ENCODE measurements at regions not wholly inside any gene's neighbourhood (a gene's known extent, or its start where the extent isn't known, plus 50 kb on each side); places are given as distances from the start of the nearest gene placed in this dataset.

DNA sequence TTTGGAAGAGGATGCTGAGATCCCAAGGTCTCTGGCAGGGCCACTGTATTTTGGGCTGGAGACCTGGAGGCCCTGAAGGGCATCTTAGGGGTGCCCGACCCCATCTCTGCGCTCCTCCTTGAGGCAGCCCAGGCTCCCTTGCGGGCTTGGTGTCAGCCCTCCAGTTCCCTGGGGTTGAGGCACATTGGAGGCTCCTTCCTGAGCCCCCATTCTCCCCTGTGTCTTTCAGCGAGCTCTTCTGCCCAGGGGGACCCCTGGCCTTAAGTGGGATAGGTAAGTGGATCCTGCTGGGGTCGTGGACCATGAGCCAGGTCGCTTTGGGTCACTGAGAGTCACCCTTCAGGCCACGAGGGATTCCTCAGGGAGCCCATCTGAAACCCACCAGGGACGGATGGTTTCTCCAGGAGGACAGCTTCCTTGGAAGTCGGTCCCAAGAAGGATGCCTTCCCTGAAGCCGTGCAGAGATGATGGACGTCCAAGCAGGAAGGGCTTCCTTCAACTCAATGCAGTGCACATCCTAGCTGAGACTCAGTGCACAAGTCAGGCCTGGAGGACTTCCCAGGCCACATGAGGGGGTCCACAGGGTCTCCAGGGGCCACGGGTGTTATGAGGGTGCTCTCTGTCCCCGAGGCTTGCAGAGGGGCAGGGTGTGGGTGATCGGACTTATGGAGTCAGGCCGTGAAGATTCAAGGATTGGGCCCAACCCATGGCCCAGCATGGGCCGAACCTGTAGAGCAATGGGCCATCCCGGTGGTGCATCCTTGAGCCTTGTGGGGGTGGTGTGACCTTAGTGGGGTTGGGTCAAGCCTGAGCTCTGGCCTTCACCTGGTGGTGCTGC is 224.3 kb downstream of the SNRPN start:
- no peak for DNase-seq (ENCODE audit: low spot score)
- in situ Hi-C loops (cut with HindIII; ENCODE audit: low sequenced_read_pairs), result no loop called here

DNA sequence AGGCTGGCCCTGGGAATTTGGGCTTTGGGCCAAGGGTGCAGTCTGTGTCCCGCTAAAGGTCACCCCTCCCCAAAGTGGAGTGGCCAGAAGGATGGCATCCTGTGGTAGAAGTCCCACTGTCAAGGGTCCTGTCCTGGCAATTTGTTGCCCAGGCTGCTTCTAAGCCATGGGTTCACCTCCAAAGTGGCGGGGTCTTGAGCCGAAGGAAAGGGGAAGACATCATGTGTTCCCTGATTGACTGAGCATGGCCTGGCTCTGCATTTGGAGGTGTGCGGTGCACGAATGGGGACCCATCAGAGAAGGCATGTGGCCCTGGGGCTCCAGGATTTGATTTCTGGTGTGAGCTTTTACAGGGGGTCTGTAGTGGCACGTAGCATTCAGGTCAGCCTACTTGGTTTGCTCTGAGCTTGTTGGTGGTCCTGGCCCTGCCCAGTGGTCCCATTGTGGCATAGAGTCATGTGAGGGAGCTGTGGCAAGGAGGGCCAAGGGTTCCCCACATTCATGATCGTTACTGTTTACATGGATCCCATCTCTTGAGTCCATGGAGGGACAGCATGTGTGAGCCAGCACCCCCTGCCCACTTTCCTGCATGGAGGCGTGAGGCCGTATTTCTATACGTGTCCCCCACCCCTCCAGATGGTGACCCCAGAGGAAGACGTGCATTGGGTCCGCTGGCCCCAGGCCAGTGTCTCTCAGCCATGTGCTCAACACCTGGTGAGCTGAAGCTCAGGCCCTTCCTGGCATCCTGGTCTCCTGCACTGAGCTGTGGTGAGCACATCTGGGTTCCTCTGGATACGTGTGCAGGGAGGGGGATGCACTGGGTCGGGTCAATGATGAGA is 225.1 kb downstream of the SNRPN start:
- DNase-seq (ENCODE audit: low spot score), result no peak
- in situ Hi-C loops (cut with HindIII; ENCODE audit: low sequenced_read_pairs), result no loop called here

DNA sequence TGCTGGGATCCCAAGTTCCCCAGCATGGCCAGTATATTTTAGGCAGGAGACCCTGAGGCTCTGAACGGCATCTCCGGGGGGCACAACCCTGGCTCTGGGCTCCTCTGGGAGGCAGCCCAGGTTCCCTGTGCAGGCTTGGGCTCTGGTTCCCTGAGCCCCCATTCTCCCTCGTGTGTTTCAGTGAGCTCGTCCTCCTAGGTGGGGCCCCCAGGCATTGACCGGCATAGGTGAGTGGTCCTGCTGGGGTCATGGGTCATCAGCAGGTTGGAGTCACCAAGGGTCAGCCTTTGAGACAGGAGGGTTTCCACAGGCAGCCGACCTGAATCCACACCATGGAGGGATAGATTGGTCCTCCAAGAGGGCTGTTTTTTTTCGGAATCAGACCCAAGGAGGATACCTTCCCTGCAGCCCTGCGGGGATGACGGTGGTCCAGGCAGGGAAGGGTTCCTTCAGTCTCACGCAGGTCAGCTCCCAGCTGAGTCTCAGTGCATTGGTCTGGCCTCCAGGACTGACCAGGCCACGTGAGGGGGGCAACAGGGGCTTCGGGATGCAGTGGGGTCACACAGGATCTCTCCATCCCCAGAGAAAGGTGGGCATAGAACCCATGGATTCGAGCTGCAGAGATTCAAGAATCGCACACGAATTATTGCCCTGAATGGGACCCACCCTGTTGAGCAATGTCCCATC is 226.0 kb downstream of the SNRPN start:
- DNase-seq (ENCODE audit: low spot score), result no peak
- in situ Hi-C loops (cut with HindIII; ENCODE audit: low sequenced_read_pairs), result no loop called here

DNA sequence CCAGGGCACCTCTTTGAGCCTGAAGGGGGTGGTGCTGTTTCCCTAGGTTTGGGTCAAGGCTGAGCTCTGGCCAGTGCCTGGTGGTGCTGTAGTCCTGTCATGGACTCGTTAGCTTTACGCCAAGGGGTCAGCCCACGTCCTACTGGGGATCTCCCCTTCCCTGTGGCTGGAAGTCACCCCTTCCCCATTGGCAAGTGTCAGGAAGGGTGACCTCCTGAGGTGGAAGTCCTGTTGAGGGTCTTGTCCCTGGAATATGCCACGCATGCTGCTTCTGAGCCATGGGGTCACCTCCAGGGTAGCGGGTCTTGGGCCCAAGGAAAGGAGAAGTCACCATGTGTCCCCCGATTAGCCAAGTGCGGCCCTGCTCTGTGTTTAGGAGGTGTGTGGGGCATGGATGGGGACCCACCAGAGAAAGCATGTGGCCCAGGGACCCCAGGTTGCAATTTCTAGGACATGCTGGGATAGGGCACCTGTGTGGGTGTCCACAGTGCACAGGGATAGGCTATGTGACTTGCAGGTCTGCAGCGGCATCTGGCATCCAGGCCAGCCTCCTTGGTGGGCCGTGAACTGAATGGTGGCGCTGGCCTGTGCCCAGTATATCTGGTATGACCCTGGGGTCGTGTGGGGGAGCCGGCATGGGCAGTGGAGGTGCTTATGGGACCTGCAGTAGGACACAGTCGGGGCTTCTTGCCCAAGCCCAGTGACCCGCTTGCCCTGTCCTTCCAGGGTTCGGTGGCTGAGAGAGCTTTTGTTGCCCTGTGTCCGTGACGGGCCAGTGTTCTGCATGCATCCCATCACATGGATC is 226.7 kb downstream of the SNRPN start:
- in situ Hi-C loops (cut with HindIII; ENCODE audit: low sequenced_read_pairs), result no loop called here
- DNase-seq (ENCODE audit: low spot score), result no peak

- in situ Hi-C loops (cut with HindIII; ENCODE audit: low sequenced_read_pairs), result no loop called here
- no peak for DNase-seq (ENCODE audit: low spot score)
These were observed 227.3 kb downstream of the SNRPN start for GRCh38 chr15:25182098-25182478.

DNA sequence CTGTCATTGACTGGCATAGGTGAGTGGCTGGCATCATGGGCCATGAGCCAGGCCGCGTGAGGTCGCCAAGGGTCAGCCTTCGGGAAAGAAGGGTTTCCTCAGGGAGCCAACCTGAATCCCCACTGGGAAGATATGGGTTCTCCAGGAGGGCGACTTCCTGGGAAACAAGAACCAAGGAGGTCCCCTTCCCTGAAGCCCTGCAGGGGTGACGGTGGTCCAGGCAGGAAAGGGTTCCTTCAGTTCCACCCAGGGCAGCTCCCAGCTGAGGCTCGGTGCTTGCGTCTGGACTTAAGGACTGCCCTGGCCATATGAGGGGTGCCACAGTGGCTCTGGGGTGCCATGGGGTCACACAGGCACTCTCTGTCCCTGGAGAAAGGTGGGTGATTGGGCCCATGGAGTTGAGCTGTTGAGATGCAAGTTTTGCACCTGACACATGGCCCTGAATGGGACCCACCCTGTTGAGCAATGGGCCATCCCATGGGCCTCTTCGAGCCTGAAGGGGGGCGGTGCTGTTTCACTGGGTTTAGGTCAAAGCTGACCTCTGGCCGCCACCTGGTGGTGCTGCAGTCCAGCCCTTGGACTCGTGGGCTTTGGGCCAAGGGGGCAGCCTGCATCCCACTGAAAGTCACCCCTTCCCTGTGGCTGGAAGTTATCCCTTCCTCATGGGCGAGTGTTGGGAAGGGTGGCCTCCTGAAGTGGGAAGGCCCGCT is 228.1 kb downstream of the SNRPN start:
- DNase-seq (ENCODE audit: low spot score), result no peak
- in situ Hi-C loops (cut with HindIII; ENCODE audit: low sequenced_read_pairs), result no loop called here

DNA sequence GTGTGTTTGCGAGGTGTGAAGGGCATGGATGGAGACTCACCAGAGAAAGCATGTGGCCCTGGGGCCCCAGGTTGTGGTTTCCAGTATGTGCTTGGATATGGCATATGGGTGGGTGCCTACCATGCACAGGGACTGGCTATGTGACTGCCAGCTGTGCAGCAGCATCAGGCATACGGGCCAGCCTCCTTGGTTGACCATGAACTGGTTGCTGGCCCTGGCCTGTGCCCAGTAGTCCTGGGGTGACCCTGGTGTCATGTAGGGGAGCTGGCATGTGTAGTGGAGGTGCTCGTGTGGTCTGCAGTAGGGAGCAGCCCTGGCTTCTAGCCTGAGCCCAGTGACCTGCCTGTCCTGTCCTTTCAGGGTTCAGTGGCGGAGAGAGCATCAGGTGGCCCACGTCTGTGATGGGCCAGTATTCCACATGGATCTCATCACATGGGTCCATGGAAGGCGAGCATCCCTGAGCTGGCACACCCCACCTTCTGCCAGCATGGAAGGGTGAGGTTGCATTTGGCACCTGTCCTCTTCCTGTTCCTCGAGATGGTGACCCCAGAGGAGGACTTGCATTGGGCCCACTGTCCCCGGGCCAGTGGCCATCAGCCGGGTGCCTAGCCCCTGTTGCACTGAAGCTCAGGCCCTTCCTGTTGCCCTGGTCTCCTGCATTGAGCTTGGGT is 228.9 kb downstream of the SNRPN start:
- in situ Hi-C loops (cut with HindIII; ENCODE audit: low sequenced_read_pairs), result no loop called here
- no peak for DNase-seq (ENCODE audit: low spot score)

GRCh38 chr15:25184356-25185155 is 229.8 kb downstream of the SNRPN start:
- in situ Hi-C loops (cut with HindIII; ENCODE audit: low sequenced_read_pairs), result no loop called here
- DNase-seq (ENCODE audit: low spot score), result no peak

DNA sequence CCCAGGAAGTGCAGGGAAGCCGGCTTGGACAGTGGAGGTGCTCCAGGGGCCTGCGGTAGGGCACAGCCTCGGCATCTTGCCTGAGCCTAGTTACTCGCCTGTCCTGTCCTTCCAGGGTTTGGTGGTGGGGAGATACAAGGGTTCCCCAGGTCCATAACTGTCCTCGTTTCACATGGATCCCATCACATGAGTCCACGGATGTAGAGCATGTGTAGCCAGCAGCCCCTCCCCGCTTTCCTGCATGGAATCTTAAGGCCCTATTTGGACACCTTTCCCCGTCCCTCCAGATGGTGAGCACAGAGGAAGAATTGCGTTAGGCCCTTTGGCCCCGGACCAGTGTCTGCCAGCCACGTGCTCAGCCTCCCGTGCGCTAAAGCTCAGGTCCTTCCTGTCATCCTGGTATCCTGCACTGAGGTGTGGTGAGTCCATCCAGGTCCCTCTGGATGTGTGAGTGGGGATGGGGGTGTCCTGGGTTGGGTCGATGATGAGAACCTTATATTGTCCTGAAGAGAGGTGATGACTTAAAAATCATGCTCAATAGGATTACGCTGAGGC is 230.4 kb downstream of the SNRPN start:
- no peak for DNase-seq (ENCODE audit: low spot score)
- in situ Hi-C loops (cut with HindIII; ENCODE audit: low sequenced_read_pairs), result no loop called here

GRCh38 chr15:25185791-25186190 is 231.0 kb downstream of the SNRPN start:
- in situ Hi-C loops (cut with HindIII; ENCODE audit: low sequenced_read_pairs), result no loop called here
- DNase-seq (ENCODE audit: low spot score), result no peak

DNA sequence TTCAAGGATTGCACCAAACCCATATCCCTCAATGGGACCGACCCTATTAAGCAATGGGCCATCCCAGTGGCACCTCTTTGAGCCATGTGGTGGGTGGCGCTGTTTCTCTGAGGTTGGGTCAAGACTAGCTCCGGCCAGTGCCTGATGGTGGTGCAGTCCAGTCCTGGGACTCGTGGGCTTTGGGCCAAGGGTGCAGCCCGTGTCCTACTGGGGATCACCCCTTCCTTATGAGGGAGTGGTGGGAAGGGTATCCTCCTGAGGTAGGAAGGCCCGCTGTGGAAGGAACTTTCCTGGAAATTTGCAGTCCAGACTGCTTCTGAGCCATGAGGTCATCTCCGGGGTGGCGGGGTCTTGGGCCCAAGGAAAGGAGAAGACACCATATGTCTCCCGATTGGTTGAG is 231.6 kb downstream of the SNRPN start:
- in situ Hi-C loops (cut with HindIII; ENCODE audit: low sequenced_read_pairs), result no loop called here
- DNase-seq (ENCODE audit: low spot score), result no peak

GRCh38 chr15:25186906-25187645 is 232.3 kb downstream of the SNRPN start:
- DNase-seq (ENCODE audit: low spot score), result no peak
- in situ Hi-C loops (cut with HindIII; ENCODE audit: low sequenced_read_pairs), result no loop called here

GRCh38 chr15:25188051-25188450 is 233.3 kb downstream of the SNRPN start:
- DNase-seq (ENCODE audit: low spot score), result no peak
- in situ Hi-C loops (cut with HindIII; ENCODE audit: low sequenced_read_pairs), result no loop called here

- in situ Hi-C loops (cut with HindIII; ENCODE audit: low sequenced_read_pairs), result no loop called here
These were observed 233.8 kb downstream of the SNRPN start for GRCh38 chr15:25188551-25189101.

DNA sequence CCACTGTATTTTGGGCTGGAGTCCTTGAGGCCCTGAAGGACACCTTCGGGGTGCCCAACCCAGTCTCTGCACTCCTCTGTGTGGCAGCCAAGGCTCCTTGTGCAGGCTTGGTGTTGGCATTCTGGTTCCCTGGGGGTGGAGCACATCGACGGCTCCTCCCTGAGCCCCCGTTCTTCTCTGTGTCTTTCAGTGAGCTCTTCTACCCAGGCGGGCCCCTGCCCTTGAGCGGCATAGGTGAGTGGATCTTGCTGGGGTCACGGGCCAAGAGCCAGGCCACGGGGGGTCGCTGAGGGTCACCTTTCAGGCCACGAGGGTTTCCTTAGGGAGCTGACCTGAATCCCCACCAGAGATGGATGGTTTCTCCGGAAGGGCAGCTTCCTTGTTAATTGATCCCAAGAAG is 234.8 kb downstream of the SNRPN start:
- in situ Hi-C loops (cut with HindIII; ENCODE audit: low sequenced_read_pairs), result no loop called here
- DNase-seq (ENCODE audit: low spot score), result no peak

More at GRCh38 chr15:25188551-25189101, 233.8 kb downstream of the SNRPN start:
- DNase-seq (ENCODE audit: low spot score), result no peak

DNA sequence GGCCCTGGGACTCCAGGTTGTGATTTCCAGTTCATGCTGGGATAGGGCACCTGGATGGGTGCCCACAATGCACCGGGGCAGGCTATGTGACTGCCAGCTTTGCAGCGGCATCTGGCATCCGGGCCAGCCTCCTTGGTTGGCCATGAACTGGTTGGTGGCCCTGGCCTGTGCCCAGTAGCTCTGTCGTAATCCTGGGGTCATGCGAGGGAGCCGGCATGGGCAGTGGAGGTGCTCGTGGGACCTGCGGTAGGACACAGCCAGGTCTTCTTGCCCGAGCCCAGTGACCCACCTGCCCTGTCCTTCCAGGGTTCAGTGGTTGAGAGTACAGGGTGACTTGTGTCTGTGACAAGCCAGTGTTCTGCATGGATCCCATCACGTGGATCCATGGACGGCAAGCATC is 237.9 kb downstream of the SNRPN start:
- in situ Hi-C loops (cut with HindIII; ENCODE audit: low sequenced_read_pairs), result no loop called here
- peak; percentile 28 for DNase-seq (ENCODE audit: low spot score)

All from G401 (cell line).